IMR-90 (cell line): ENCODE measurements at regions not wholly inside any gene's neighbourhood (a gene's known extent, or its start where the extent isn't known, plus 50 kb on each side); places are given as distances from the start of the nearest gene placed in this dataset.

Source experiments
- ATAC-seq: fragments of 200-7000 bp; cut with Tn5 transposase; 2 replicates; pipeline ENCODE4 v1.9.1; 2020; ENCODE audit warnings: low read depth, mild to moderate bottlenecking, moderate library complexity
- BruUV-seq: library from RNA; stranded (reverse); fragments of 400-500 nt; replicated peaks from 2 replicates; lab custom pipeline; 2021; lab: Mats Ljungman, UMichigan
- CTCF ChIA-PET: fragments of 300-600 bp; formaldehyde crosslinking; extraction: SDS; loops from one replicate; lab custom pipeline; 2021; ENCODE audit warnings: antibody characterized with exemption; lab: Yijun Ruan, JAX
- POLR2A ChIA-PET: fragments of 300-600 bp; sonication (Branson Sonifier 250); formaldehyde crosslinking; loops from one replicate; lab custom pipeline; 2022; ENCODE audit warnings: antibody characterized with exemption; ENCODE audit not compliant: unreplicated experiment; lab: Charles Lee
- DNase-seq: peaks from one replicate; pipeline ENCODE4 v3.0.0; 2013
- H2AFZ ChIP-seq: replicated peaks from 2 replicates; pipeline ENCODE3; 2013; ENCODE audit warnings: low read length, mild to moderate bottlenecking; ENCODE audit not compliant: poor library complexity
- H2AK5ac ChIP-seq: 2 replicates; pipeline ENCODE4 v1.6.1; 2013; ENCODE audit warnings: low read depth, low read length, inconsistent platforms
- H2AK9ac ChIP-seq: replicated peaks from 2 replicates; pipeline ENCODE3; 2013; ENCODE audit warnings: mild to moderate bottlenecking, low read depth, low read length, moderate library complexity; ENCODE audit not compliant: poor library complexity
- H2BK120ac ChIP-seq: 2 replicates; pipeline ENCODE4 v1.6.1; 2013; ENCODE audit warnings: low read depth, low read length, inconsistent platforms
- H2BK15ac ChIP-seq: 3 replicates; pipeline ENCODE4 v1.6.1; 2013; ENCODE audit warnings: low read depth, low read length, inconsistent platforms
- H2BK20ac ChIP-seq: 2 replicates; pipeline ENCODE4 v1.6.1; 2013; ENCODE audit warnings: low read depth, mild to moderate bottlenecking, inconsistent platforms, low read length, moderate library complexity
- H2BK5ac ChIP-seq: 2 replicates; pipeline ENCODE4 v1.6.1; 2013; ENCODE audit warnings: mild to moderate bottlenecking, low read depth, low read length, inconsistent platforms; ENCODE audit not compliant: poor library complexity, severe bottlenecking
- H3K14ac ChIP-seq: replicated peaks from 2 replicates; pipeline ENCODE4 v1.6.1; 2013; ENCODE audit warnings: low read depth, low read length, inconsistent platforms
- H3K18ac ChIP-seq: 2 replicates; pipeline ENCODE4 v1.6.1; 2013; ENCODE audit warnings: low read depth, low read length, control low read depth
- H3K23ac ChIP-seq: 2 replicates; pipeline ENCODE4 v1.6.1; 2013; ENCODE audit warnings: low read depth, low read length, inconsistent platforms
- H3K27ac ChIP-seq: 2 replicates; pipeline ENCODE4 v1.5.1; 2013; ENCODE audit warnings: mild to moderate bottlenecking, control low read depth, low read length; ENCODE audit not compliant: insufficient read depth
- H3K27me3 ChIP-seq: 2 replicates; pipeline ENCODE4 v1.6.1; 2013; ENCODE audit warnings: low read length; ENCODE audit not compliant: control insufficient read depth, insufficient read depth
- H3K36me3 ChIP-seq: 2 replicates; pipeline ENCODE4 v1.6.1; 2013; ENCODE audit warnings: low read length, mixed read lengths; ENCODE audit not compliant: control insufficient read depth, insufficient read depth
- H3K4ac ChIP-seq: 2 replicates; pipeline ENCODE4 v1.6.1; 2013; ENCODE audit warnings: low read depth, low read length, inconsistent platforms
- H3K4me1 ChIP-seq: 2 replicates; pipeline ENCODE4 v1.6.1; 2013; ENCODE audit warnings: low read length, mixed read lengths; ENCODE audit not compliant: control insufficient read depth, insufficient read depth
- H3K4me2 ChIP-seq: 2 replicates; pipeline ENCODE4 v1.6.1; 2013; ENCODE audit warnings: low read depth, mild to moderate bottlenecking, control low read depth, low read length, moderate library complexity
- H3K4me3 ChIP-seq: 2 replicates; pipeline ENCODE4 v1.5.1; 2013; ENCODE audit warnings: low read depth, mild to moderate bottlenecking, control low read depth, low read length, moderate library complexity; ENCODE audit not compliant: insufficient read depth
- H3K56ac ChIP-seq: 2 replicates; pipeline ENCODE4 v1.6.1; 2013; ENCODE audit warnings: low read length, inconsistent platforms; ENCODE audit not compliant: insufficient read depth; ENCODE audit errors: extremely low read depth
- H3K79me1 ChIP-seq, 2 experiments: 2 replicates each; pipeline ENCODE4 v1.6.1; 2013; ENCODE audit warnings: low read length in 2 of 2, inconsistent platforms in 1 of 2, low read depth in 1 of 2
- H3K9ac ChIP-seq: 2 replicates; pipeline ENCODE4 v1.6.1; 2013; ENCODE audit warnings: low read depth, low read length, control low read depth
- H3K9me1 ChIP-seq: 2 replicates; pipeline ENCODE4 v1.6.1; 2013; ENCODE audit warnings: low read length, inconsistent platforms; ENCODE audit not compliant: insufficient read depth
- H3K9me3 ChIP-seq: 2 replicates; pipeline ENCODE4 v1.6.1; 2013; ENCODE audit warnings: low read length; ENCODE audit not compliant: control insufficient read depth, insufficient read depth
- H4K20me1 ChIP-seq: 2 replicates; pipeline ENCODE4 v1.6.1; 2013; ENCODE audit warnings: low read length, inconsistent platforms; ENCODE audit not compliant: insufficient read depth
- H4K5ac ChIP-seq: 2 replicates; pipeline ENCODE4 v1.6.1; 2013; ENCODE audit warnings: mild to moderate bottlenecking, low read depth, low read length, control low read depth
- H4K8ac ChIP-seq, 2 experiments: 2 replicates each; pipeline ENCODE4 v1.6.1; 2013; ENCODE audit warnings: low read depth in 2 of 2, low read length in 2 of 2, control low read depth in 1 of 2, inconsistent platforms in 1 of 2
- H4K91ac ChIP-seq: 2 replicates; pipeline ENCODE4 v1.6.1; 2013; ENCODE audit warnings: low read depth, low read length, inconsistent platforms; ENCODE audit not compliant: insufficient read depth
- BHLHE40 ChIP-seq: fragments of 150-350 bp; IDR thresholded peaks from 2 replicates; pipeline ENCODE4 v1.6.1; 2016; ENCODE audit warnings: mild to moderate bottlenecking, low read depth, low read length
- CEBPB ChIP-seq: IDR thresholded peaks from 2 replicates; pipeline ENCODE4 v1.6.1; 2012; ENCODE audit warnings: low read depth, low read length, improper control_type of control experiment
- CHD1 ChIP-seq: IDR thresholded peaks from 2 replicates; pipeline ENCODE4 v1.6.1; 2012; ENCODE audit warnings: low read depth, low read length, improper control_type of control experiment
- FOS ChIP-seq: fragments of 150-350 bp; IDR thresholded peaks from 2 replicates; pipeline ENCODE4 v1.6.1; 2016; ENCODE audit warnings: low read depth, low read length
- MAFK ChIP-seq: IDR thresholded peaks from 2 replicates; pipeline ENCODE4 v1.6.1; 2012; ENCODE audit warnings: low read depth, low read length, improper control_type of control experiment
- MAZ ChIP-seq: IDR thresholded peaks from 2 replicates; pipeline ENCODE4 v1.6.1; 2012; ENCODE audit warnings: low read depth, mild to moderate bottlenecking, low read length, improper control_type of control experiment, moderate library complexity, borderline replicate concordance
- MXI1 ChIP-seq: IDR thresholded peaks from 2 replicates; pipeline ENCODE4 v1.6.1; 2012; ENCODE audit warnings: low read depth, mild to moderate bottlenecking, low read length, moderate library complexity, borderline replicate concordance
- NFE2L2 ChIP-seq: fragments of 150-350 bp; IDR thresholded peaks from 2 replicates; pipeline ENCODE4 v1.6.1; 2016; ENCODE audit warnings: low read depth, mild to moderate bottlenecking, low read length
- POLR2A ChIP-seq: IDR thresholded peaks from 2 replicates; pipeline ENCODE4 v1.6.1; 2012; ENCODE audit warnings: mild to moderate bottlenecking, low read depth, low read length
- RAD21 ChIP-seq: IDR thresholded peaks from 2 replicates; pipeline ENCODE4 v1.6.1; 2012; ENCODE audit warnings: low read length, improper control_type of control experiment
- RCOR1 ChIP-seq: IDR thresholded peaks from 2 replicates; pipeline ENCODE4 v1.6.1; 2012; ENCODE audit warnings: mild to moderate bottlenecking, low read length, improper control_type of control experiment; ENCODE audit not compliant: insufficient replicate concordance
- RFX5 ChIP-seq: IDR thresholded peaks from 2 replicates; pipeline ENCODE4 v1.8.0; 2012; ENCODE audit warnings: low read depth, mild to moderate bottlenecking, low read length, moderate library complexity
- SMC3 ChIP-seq: fragments of 150-350 bp; IDR thresholded peaks from 2 replicates; pipeline ENCODE4 v1.6.1; 2016; ENCODE audit warnings: low read depth, mild to moderate bottlenecking, antibody characterized with exemption, low read length, moderate library complexity
- WGBS, 2 experiments: methylation state at CpG; one replicate each; pipeline versions ENCODE4 v1.1.5 to v1.1.7; 2013; ENCODE audit warnings: missing lambda C conversion rate in 2 of 2; ENCODE audit not compliant: insufficient read length in 1 of 2; ENCODE audit errors: extremely low coverage in 2 of 2; 5-methylcytosine and 5-hydroxymethylcytosine counted together
- dilution Hi-C: fragments of 300-500 bp; cut with HindIII; formaldehyde crosslinking; loops from one replicate; pipeline ENCODE4 v1.14.3; 2018; ENCODE audit warnings: low sequenced_read_pairs; ENCODE audit not compliant: unreplicated experiment
- in situ Hi-C: fragments of 300-500 bp; cut with MboI; formaldehyde crosslinking; loops from 3 replicates; pipeline ENCODE4 v1.14.3; 2019; ENCODE audit warnings: low sequenced_read_pairs, inconsistent platforms, mixed read lengths
- intact Hi-C: fragments of 100-400 bp; cut with micrococcal nuclease; formaldehyde crosslinking; loops from 2 replicates; pipeline ENCODE4 v1.10.0; 2022
- TF ChIP-seq, protein P1 (sequence below): conservative IDR thresholded peaks from 2 replicates; pipeline ENCODE4 v1.5.1; 2012; ENCODE audit warnings: mild to moderate bottlenecking, low read depth, low read length, improper control_type of control experiment
- TF ChIP-seq, protein P2 (sequence below): fragments of 150-350 bp; IDR thresholded peaks from 2 replicates; pipeline ENCODE4 v1.6.1; 2016; ENCODE audit warnings: low read depth, mild to moderate bottlenecking, low read length, moderate library complexity, borderline replicate concordance
- TF ChIP-seq, protein P3 (sequence below): fragments of 150-350 bp; IDR thresholded peaks from 2 replicates; pipeline ENCODE4 v1.6.1; 2017; ENCODE audit warnings: mild to moderate bottlenecking, antibody characterized with exemption, low read length, low read depth

DNA sequence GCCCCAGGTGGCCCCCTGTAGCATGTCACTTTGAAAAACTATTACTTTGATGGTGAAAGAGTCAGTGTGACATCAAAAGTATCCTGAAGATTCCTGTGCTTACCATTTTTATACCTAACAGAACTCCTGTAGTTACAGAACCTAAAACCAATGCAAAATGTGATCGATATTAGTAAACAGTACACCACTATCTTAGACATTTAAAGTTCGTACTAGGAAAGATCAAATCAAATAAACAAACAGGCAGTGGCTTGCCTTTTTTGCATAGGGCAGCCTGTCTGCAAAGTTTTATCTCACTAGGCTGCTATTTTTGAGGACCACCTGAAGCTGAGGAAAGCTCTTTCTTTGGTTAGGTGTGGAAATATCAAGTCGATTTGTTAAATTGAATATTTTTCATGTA, 944.0 kb upstream of the CITED2 start:
- Histone ChIP-seq H2AK9ac (no peak overlapping the region), H4K91ac (peak overlapping the region; percentile 54; the same call in 1 of the 2 replicates), H3K14ac (peak overlapping the region; percentile 26), H3K23ac (peak overlapping the region; percentile 43; the same call in 1 of the 2 replicates), H2AFZ (no peak overlapping the region), H2BK15ac (0 out of 3 replicates have a peak overlapping the region, but pooled peaks have one; percentile 42), H4K20me1 (no peaks in the 10 kb centered on the region), H3K27me3 (no peaks in the 10 kb centered on the region), H3K36me3 (no peaks in the 10 kb centered on the region), H3K79me1 (no peaks in the 10 kb centered on the region), H2BK20ac (peak overlapping the region; percentile 83), H4K5ac (peak overlapping the region; percentile 68; the same call in 1 of the 2 replicates), H3K9me1 (0 out of 2 replicates have a peak, but pooled peaks cover 2% of the 10 kb centered on the region), H2AK5ac (no peak overlapping the region), H2BK5ac (peak overlapping the region; percentile 52), H3K27ac (no peak overlapping the region), H3K18ac (peak overlapping the region; percentile 9; the same call in 1 of the 2 replicates), H3K4me2 (no peak overlapping the region), H2BK120ac (peak overlapping the region; percentile 75), H3K4me3 (no peak overlapping the region), H3K56ac (no peak overlapping the region), H3K9me3 (no peaks in the 10 kb centered on the region), H4K8ac (0 out of 4 replicates have a peak overlapping the region, but pooled peaks of 1 of the 2 experiments have one; percentile 47), H3K9ac (no peak overlapping the region), H3K4ac (peak overlapping the region; percentile 53), H3K4me1 (peaks cover 7% of the 10 kb centered on the region)
- no CpG with 5 or more reads among the region's 3 CpGs for WGBS, 2 experiments
- intact Hi-C loops (no loop called here), in situ Hi-C loops (no loop called here), dilution Hi-C loops (no loop called here)
- DNase-seq, result no peak
- ChIA-PET CTCF (no interaction called here), POLR2A (no interaction called here)
- ATAC-seq, result no peak
- BruUV-seq, result no TSS peak
- TF ChIP-seq CHD1 (no peak), CEBPB (no peak), BHLHE40 (no peak), MAZ (no peak), MXI1 (no peak), RAD21 (no peak), FOS (no peak), SMC3 (no peak), MAFK (no peak), RFX5 (no peak), NFE2L2 (no peak), RCOR1 (no peak), POLR2A (no peak)
- TF ChIP-seq, protein P1, sequence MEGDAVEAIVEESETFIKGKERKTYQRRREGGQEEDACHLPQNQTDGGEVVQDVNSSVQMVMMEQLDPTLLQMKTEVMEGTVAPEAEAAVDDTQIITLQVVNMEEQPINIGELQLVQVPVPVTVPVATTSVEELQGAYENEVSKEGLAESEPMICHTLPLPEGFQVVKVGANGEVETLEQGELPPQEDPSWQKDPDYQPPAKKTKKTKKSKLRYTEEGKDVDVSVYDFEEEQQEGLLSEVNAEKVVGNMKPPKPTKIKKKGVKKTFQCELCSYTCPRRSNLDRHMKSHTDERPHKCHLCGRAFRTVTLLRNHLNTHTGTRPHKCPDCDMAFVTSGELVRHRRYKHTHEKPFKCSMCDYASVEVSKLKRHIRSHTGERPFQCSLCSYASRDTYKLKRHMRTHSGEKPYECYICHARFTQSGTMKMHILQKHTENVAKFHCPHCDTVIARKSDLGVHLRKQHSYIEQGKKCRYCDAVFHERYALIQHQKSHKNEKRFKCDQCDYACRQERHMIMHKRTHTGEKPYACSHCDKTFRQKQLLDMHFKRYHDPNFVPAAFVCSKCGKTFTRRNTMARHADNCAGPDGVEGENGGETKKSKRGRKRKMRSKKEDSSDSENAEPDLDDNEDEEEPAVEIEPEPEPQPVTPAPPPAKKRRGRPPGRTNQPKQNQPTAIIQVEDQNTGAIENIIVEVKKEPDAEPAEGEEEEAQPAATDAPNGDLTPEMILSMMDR, result no peak
- TF ChIP-seq, protein P2, sequence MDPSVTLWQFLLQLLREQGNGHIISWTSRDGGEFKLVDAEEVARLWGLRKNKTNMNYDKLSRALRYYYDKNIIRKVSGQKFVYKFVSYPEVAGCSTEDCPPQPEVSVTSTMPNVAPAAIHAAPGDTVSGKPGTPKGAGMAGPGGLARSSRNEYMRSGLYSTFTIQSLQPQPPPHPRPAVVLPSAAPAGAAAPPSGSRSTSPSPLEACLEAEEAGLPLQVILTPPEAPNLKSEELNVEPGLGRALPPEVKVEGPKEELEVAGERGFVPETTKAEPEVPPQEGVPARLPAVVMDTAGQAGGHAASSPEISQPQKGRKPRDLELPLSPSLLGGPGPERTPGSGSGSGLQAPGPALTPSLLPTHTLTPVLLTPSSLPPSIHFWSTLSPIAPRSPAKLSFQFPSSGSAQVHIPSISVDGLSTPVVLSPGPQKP, result no peak
- TF ChIP-seq, protein P3, sequence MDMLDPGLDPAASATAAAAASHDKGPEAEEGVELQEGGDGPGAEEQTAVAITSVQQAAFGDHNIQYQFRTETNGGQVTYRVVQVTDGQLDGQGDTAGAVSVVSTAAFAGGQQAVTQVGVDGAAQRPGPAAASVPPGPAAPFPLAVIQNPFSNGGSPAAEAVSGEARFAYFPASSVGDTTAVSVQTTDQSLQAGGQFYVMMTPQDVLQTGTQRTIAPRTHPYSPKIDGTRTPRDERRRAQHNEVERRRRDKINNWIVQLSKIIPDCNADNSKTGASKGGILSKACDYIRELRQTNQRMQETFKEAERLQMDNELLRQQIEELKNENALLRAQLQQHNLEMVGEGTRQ, result no peak
